Left ventricle myocardium superior (tissue), 1 donor: ENCODE measurements at regions not wholly inside any gene's neighbourhood (a gene's known extent, or its start where the extent isn't known, plus 50 kb on each side); places are given as distances from the start of the nearest gene placed in this dataset.
A peak's percentile ranks its signal among the peaks of the same experiment; 100 is the strongest.
"Not testable (repeated sequence)": the region's sequence is repeated elsewhere in the genome, so short reads cannot be mapped to it uniquely, and the experiment has no call there.

Experiments used
- ATAC-seq: fragments of 200-7000 bp; cut with Tn5 transposase; one replicate; pipeline ENCODE4 v1.9.1; 2020; ENCODE audit warnings: mild to moderate bottlenecking, moderate library complexity
- DNase-seq: peaks from one replicate; pipeline ENCODE4 v3.0.0-alpha.2; 2020
- intact Hi-C: fragments of 100-400 bp; cut with micrococcal nuclease; formaldehyde crosslinking; loops from one replicate; pipeline ENCODE4 v1.11.0; 2022
- donor health status: DM: no; HTN: yes; CAD: no; lungs with severe emphysema.

- DNase-seq (no peak), ATAC-seq (peak; percentile 10)
- intact Hi-C loops = no loop called here
These were observed 52.7 kb upstream of the LARP1 start for GRCh38 chr5:154702477-154702876.

- DNase-seq, intact Hi-C loops: not testable (repeated sequence)
- ATAC-seq = peak; percentile 69
These were observed 53.5 kb upstream of the LARP1 start for GRCh38 chr5:154701725-154702124.

GRCh38 chr5:154701181-154701580 is 54.0 kb upstream of the LARP1 start:
- intact Hi-C loops = no loop called here

GRCh38 chr5:154700289-154700928 is 54.8 kb upstream of the LARP1 start:
- DNase-seq, ATAC-seq, intact Hi-C loops: not testable (repeated sequence)

More at GRCh38 chr5:154701181-154701580, 54.0 kb upstream of the LARP1 start:
- DNase-seq (no peak), ATAC-seq (peak; percentile 23)

GRCh38 chr5:154698763-154699162 is 56.4 kb upstream of the LARP1 start:
- DNase-seq (no peak), ATAC-seq (no peak)
- intact Hi-C loops = no loop called here

GRCh38 chr5:154697371-154697770 is 57.8 kb upstream of the LARP1 start:
- intact Hi-C loops = no loop called here
- DNase-seq = no peak
- ATAC-seq = no peak

GRCh38 chr5:154696891-154697290 is 58.3 kb upstream of the LARP1 start:
- ATAC-seq (no peak), DNase-seq (no peak)
- intact Hi-C loops = no loop called here

GRCh38 chr5:154694159-154694558 is 61.0 kb upstream of the LARP1 start:
- ATAC-seq = no peak
- intact Hi-C loops = no loop called here

GRCh38 chr5:154690488-154690887 is 64.7 kb upstream of the LARP1 start:
- intact Hi-C loops = no loop called here
- ATAC-seq (no peak), DNase-seq (no peak)

More at GRCh38 chr5:154694159-154694558, 61.0 kb upstream of the LARP1 start:
- DNase-seq = no peak

GRCh38 chr5:154686490-154686889 is 68.7 kb upstream of the LARP1 start:
- no peak for DNase-seq
- no peak for ATAC-seq
- intact Hi-C loops = no loop called here

GRCh38 chr5:154683101-154683880 is 71.9 kb upstream of the LARP1 start:
- no peak for ATAC-seq
- no peak for DNase-seq
- intact Hi-C loops = no loop called here

GRCh38 chr5:154679501-154679900 is 75.7 kb upstream of the LARP1 start:
- intact Hi-C loops = no loop called here
- no peak for DNase-seq
- no peak for ATAC-seq

- DNase-seq (no peak), ATAC-seq (peak; percentile 2)
- intact Hi-C loops = no loop called here
These were observed 77.3 kb upstream of the LARP1 start for GRCh38 chr5:154677921-154678320.

- ATAC-seq = no peak
- intact Hi-C loops = no loop called here
- DNase-seq = no peak
These were observed 78.7 kb upstream of the LARP1 start for GRCh38 chr5:154676508-154676907.

GRCh38 chr5:154674029-154674428 is 81.1 kb upstream of the LARP1 start:
- DNase-seq = no peak
- ATAC-seq = no peak

GRCh38 chr5:154673506-154673905 is 81.7 kb upstream of the LARP1 start:
- intact Hi-C loops = no loop called here
- no peak for DNase-seq
- ATAC-seq = no peak

More at GRCh38 chr5:154674029-154674428, 81.1 kb upstream of the LARP1 start:
- intact Hi-C loops = no loop called here

GRCh38 chr5:154669913-154670312 is 85.3 kb upstream of the LARP1 start:
- DNase-seq, intact Hi-C loops, ATAC-seq: not testable (repeated sequence)

GRCh38 chr5:154669402-154669801 is 85.8 kb upstream of the LARP1 start:
- ATAC-seq (no peak), DNase-seq (no peak)
- intact Hi-C loops = no loop called here

GRCh38 chr5:154664869-154665268 is 90.3 kb upstream of the LARP1 start:
- no peak for ATAC-seq
- DNase-seq = no peak
- intact Hi-C loops = no loop called here

GRCh38 chr5:154663424-154663823 is 91.8 kb upstream of the LARP1 start:
- DNase-seq = no peak
- intact Hi-C loops = no loop called here

More at GRCh38 chr5:154663424-154663823, 91.8 kb upstream of the LARP1 start:
- no peak for ATAC-seq
